NCI-H510A (cell line): ENCODE measurements at regions not wholly inside any gene's neighbourhood (a gene's known extent, or its start where the extent isn't known, plus 50 kb on each side); places are given as distances from the start of the nearest gene placed in this dataset.
"Not testable (repeated sequence)": the region's sequence is repeated elsewhere in the genome, so short reads cannot be mapped to it uniquely, and the experiment has no call there.

ENCODE experiments used
- DNase-seq: peaks from one replicate; lab custom pipeline; 2025; lab: John Stamatoyannopoulos, UW

DNA sequence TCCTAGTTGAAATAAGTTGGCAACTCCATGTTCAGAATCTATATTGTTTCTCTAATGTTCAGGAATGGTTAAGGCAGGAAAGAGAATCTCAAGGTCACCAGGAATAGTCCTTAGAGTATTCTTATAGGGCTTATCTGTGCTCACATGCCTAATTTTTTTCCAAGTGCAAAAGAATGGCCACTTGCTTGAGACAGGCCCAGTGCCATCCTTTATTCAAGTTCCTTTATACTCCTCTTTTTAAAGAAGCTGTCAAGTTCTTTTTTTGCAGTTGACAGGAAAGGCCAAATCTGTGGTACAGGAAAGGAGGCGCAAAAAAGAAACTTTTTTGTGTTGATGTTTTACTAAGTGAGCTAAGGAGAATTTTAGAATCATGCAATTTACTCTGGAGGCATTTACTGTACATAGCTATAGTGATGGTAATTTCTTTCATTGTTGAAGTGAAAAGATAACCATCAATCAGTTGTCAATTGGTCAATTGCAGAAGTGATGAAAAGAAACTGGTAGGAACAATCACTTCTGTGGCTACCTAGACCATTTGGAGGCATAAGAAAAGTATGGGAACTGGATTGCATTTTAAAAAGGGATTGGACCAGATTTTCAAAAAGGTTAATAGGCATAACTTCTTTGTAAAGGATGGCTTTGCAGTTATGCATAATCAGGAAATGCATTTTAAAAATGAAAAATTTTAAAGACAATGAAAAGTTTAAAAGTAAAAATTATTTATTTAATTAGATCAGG is 102.5 kb upstream of the SOX2 start:
- no peak for DNase-seq

DNA sequence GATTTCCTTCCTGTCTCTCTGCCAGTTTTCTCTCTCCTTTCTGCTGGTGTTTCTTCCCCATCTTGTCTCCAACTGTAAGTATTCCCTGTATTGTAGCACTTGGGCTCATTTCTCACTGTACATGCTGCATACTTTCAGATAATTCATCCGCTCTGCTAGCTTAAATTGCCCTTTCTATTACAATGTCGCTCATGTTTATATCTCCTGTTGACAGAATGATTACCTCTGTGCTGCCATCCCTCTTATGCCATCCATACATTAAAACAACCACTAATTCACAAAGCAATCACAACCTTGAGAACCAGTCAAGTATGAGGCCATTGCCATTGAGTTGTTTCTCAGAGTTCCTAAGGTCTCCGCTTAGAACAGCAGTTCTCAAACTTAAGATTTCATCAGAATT is 107.5 kb upstream of the SOX2 start:
- DNase-seq, result no peak

DNA sequence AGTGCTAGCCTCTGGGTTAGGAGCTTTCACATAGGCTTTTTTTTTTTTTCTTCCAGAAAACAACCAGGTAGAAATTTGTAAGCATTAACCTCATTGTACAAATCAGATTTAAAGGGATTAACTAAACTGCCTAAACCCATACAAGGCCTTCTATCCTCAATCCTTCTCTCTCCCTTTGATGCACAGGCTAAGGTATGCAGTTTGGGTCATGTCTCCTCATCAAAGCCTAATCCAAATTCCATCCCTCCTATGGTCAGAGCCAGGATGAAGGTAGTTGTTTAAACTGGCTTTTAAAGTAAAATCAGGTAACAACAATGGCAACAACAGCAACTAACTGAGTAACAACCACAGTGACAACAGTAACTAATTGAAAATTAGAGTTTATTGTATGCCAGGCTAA is 115.6 kb upstream of the SOX2 start:
- no peak for DNase-seq

DNA sequence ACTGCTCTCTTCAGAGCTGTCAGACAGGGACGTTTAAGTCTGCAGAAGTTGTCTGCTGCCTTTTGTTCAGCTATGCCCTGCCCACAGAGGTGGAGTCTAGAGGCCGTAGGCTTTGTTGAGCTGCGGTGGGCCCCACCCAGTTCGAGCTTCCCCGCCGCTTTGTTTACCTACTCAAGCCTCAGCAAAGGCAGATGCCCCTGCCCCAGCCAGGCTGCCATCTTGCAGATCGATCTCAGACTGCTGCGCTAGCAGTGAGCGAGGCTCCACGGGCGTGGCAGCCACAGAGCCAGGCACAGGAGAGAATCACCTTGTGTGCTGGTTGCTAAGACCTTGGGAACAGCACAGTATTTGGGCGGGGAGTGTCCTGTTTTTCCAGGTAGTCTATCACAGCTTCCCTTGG is 120.8 kb upstream of the SOX2 start:
- DNase-seq, result not testable (repeated sequence)

DNA sequence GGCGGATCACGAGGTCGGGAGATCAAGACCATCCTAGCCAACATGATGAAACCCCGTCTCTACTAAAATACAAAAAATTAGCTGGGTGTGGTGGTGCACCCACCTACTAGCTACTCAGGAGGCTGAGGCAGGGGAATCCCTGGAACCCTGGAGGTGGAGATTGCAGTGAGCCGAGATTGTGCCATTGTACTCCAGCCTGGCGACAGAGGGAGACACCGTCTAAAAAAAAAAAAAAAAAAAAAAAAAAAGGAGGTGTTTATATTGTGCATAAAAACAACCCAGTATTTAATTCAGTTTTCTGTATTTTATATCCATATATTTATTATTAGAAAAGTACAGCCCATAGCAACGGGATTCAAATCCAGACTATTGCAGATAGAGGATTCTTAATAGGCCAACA is 129.1 kb upstream of the SOX2 start:
- DNase-seq, result no peak

DNA sequence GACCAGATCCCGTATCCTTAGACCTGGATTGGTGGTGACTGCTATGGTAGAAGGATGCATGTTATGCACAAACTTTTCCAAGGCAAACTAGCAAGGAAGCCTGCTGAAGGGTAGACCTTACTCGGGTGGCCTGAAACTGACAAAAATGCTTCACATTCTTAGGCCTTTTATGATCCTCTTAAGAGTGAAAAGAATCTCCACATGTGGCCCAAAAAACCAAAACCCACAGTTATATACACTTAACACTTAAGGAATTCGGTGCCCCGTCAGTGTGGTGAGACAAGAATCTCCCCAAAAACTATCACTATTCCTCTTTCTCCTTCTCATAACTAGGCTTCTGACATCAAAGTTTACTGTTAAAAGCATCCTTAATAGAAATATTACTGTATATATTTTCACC is 130.1 kb upstream of the SOX2 start:
- no peak for DNase-seq

DNA sequence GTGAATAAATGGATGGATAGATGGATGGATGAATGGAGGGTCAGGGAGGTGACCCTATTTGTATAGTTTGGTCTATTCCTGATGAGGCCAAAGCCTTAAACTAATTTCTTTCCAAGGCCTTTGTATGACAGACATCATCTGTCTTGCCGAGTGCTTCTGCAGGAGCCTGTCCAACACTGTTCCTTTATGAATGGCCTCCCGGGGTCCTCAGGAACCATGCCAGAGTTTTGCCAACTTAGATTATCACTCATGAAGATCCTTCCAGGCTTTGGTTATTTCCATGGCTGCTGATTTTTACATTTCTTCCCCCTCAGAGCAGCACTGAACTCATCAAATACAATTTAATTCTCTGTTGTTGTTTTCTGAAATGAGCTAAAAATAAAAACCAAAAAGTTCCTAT is 133.0 kb upstream of the SOX2 start:
- DNase-seq, result no peak

DNA sequence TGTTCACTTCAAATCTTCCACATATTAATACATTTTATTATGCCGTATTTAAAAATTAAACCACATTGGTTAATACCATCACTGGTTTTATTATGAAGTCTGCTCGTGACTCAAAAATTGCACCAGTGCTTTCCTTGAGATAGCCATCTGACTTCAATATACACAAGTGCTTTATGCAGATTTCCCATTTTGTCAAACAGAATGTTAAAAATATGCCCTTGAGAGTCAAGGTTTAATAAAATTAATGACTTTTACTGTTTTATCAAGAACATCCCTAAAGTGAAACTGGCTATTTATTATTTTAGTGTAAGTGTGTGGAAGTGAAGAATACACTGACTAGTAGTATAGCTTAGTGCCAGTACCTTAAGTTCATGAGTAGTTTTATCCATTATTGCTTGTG is 139.3 kb upstream of the SOX2 start:
- no peak for DNase-seq

DNA sequence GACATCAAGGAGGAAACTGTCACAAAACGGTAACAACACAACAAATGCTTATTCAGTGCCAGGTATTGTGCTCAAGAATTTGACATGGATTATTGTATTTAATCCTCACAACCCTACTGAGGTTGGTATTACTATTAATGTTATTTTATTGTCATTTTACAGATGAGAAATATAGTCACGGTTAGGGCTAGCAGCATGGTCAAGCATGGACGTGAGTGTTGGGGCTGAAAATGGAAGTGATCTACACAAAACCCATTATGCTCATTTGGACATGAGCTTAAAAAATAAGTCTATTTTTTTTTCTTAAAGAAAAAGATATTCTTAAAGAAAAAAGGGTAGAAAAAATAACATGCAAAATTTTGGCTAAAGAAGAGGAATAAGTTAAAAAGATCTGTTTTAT is 141.3 kb upstream of the SOX2 start:
- no peak for DNase-seq

DNA sequence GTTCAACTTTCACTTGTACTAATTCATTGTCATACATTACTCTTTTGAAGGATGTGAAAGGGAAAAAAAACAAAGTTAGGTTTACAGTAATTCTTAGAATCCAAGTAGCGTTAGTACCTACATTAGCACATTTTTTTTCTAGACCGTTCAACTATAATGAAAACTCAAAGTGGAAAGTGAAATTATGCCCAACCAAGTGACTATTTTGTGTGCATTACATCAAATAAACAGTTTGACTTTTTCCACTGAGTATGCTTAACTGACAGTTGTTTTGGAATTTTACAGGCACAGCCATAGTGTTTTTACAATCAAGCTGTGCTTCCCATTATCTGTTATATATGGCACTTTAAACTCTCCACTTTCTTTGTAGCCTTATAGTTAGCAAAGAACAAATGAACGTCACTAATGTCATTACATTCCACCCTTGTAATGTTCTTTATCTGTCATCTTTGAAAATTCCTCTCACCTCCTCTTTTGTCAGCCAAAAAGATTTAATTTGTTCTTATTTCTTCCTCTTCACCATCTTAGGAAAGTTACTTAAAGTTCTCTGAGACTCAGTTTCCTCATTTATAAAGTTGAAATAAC is 142.3 kb upstream of the SOX2 start:
- DNase-seq, result no peak

DNA sequence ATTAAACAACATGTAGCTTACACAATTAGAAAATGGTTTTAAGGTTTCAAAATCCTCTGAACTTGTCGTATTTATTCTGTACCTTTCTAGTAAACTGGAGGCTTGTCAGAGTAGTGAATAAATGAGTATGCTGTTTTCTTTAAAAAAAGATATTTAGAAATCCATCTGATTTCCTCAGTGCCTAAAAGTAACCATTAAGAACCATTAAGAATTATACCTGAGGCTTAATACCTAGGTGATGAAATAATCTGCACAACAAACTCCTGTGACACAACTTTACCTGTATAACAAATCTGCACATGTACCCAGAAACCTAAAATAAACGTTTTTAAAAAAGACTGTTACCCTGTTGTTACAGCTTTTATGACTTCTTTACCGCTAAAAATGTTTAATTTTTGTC is 143.0 kb upstream of the SOX2 start:
- DNase-seq, result no peak

DNA sequence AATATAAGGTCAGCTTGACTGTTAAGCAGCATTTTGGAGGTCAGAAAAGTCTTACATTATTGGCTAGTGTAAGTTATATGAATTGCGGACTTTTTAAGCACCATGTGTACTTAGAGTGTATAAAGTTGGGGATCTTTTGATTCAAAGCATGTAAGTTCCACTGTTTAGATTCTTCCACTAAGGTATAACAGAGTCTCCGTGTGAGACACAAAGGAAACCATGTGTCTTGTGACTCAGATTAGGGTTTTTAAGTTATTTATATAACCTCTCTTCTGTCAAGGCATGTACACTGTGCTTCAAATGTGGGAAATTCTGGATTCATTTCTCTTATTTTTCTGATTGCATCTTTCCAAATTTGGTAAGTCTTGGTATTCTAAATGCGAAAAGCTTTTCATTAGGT is 143.5 kb upstream of the SOX2 start:
- DNase-seq, result no peak

DNA sequence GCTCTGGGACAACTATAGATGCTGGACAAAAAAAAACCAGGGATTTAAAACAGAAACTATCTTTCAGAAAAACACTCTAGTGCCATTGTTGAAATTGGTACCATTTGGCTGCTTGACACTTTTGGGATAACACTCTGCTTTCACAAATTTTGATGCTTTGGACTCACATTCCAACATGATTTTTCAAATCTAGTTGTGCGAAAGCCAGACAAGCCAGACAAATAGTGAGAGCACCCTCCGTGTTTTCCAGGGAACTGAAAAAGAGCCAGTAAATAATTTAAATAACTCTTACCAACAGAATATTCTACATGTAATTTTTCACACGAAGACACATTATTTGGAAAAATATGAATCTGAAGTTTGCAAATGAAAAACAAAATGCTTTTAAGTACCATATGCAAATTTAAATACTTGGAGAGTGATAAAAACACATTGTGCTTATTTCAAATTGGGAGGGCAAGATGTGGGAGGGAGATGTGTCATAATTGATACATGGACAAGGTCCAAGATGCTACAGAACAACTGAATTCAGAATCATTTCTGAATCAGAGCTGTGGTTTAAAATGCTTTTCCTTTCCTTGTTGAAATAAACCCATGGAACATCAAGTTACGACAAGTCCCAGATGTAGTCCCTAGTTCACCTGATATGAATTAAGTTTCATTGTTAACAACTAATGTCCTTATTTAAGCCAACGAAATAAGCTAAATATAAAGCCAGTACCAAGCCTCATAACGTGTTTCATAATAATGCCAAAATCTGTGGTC is 144.2 kb upstream of the SOX2 start:
- DNase-seq, result no peak

DNA sequence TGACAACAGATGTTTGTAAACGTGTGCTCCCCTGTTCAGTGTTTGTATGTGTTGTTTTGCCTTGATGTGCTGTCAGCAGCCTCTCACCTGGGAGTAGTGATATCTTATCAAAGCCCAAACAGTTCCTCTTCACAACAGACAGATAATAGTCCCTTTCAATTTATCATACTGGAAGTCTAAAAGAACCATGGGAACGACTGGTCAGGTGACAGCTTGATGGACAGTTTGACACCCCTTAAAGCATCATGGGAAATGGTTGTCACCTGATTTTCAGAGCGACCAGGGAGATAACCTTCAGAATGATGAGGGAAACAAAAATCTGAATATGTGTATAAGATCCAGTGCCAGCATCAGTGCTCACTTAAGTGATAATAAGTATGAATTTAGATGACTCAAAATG is 146.3 kb upstream of the SOX2 start:
- no peak for DNase-seq

DNA sequence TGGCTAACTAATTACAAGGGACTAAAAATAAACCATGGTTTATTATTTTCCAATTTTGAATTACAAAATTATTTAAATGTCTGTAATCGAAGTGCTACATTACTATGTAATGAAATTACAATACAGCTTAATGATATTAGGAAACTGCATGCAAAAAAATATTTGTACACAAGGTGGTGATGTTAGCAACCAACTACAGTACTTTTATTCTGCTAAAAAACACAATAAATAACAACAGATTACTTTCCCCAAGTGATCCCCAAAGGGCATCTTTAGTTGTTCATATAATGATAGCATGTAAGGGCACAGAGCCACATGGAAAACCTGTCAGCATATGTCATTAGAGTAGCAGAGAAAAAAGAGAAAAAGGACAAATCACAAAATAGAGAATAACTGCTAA is 147.5 kb upstream of the SOX2 start:
- DNase-seq, result no peak

DNA sequence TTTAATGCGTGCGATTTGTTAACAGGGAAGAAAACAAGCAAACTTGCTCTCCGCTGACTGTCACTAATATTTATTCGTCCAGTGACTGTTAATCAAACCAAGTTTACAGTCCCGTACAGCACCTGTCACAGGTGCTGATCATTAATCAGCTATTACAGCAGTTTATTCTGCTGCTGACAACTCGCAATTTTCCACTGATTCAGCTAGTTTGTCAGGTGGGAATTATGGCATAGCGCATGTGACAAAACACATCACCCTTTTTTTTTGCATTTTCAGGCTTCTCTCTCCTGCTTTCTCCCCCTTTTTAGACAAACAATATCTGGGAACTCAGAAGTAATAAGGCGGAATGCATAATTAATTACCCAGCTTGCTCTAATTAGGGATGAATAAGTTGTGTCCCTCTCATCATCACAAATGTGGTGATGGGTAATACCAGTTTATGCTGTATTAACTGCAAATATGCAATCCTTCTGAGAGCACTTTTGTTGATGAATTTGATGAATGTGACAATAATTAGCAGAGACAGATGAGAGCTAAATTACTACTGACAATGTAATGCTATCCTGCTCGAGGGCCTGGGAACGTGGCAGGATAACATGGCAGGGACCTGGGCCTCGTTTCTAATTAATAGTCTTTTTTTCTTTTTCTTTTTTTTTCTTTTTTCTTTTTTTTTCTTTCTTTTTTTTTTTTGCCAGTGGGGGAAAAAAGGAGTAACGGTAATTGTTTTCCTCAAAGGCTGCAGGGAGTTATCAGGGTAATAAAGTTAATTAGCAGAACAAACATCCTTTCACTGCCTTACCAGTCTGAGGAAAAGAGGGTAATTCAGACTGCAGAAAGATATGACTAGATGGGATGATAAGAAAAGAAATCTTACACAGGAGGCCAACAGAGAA is 150.3 kb upstream of the SOX2 start:
- no peak for DNase-seq

DNA sequence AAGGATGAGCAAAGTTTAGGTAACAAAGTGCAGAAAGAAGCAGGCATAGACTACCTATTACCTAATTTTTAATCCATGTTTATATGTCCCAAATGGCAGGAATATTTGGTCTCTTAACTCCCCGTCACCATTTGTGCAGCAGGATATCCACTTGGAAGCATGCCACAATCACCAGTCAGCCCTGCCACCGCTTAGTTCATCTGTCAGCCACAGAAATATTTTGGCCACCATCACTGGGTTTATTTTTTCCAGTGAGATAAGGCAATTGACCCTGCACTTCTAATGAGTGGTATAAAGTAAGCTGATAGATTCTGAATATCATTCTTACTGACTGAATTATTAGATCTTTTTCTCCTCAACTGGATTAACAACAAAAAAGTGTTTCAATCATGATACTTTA is 152.9 kb upstream of the SOX2 start:
- DNase-seq, result no peak

DNA sequence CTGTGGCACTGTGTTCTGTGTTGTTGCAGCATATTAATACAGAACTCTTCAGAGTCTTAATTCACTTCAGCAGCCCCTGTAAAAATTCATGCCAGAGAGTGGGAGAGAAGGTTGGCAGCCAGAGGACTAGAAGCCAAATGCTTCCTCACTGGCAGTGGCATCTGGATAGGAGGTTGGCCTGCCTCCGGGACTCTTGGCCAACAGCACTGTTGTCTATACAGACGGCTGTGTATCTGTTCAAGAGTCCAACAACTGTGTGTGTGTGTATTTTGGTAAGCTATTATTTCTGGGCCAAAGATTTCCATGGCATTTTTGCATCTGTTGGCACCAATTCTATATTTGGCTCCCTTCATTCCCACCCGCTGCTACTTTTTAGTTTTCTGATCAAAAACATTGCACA is 156.0 kb upstream of the SOX2 start:
- DNase-seq, result no peak

DNA sequence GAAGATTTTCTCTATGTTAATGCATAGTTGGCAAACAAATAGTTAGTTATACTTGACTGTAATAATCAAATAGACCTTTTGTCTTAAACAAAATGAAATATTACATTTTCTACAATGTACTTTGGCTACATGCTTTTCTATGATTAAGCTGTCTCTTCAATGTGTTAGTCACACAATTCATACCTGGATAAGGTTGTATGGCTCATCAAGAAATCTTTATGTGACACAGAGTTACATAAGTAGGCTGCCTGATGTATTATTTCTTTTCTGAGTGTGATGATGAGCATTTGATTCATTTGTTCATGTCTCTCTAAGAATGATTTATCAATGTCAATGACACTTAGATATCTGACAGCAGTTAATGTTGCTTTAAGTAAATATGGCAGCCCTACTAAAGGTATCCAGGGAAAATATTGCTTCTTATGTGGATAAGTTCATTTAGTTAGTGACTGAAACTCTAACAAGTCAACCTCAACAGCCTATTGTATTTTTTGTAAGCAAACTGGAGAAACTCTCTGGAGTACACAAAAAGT is 157.4 kb upstream of the SOX2 start:
- no peak for DNase-seq

DNA sequence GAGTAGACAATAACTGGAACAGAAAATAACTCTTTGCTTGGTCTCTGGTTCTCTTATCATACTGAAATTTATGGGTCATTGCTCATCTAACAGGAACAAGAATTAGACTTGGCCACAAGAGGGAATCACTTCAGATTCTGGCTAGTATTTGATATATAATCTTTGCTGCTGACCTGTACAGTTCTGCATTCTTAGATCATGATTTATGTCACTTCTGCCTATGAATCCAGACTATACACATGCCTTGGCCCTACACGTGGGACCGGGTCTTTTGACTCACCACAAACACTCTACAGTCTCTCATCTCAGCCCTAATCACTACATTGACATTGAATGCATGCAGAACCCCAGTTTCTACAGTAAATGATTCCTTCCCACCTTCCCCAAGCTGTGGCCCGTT is 162.5 kb upstream of the SOX2 start:
- no peak for DNase-seq

DNA sequence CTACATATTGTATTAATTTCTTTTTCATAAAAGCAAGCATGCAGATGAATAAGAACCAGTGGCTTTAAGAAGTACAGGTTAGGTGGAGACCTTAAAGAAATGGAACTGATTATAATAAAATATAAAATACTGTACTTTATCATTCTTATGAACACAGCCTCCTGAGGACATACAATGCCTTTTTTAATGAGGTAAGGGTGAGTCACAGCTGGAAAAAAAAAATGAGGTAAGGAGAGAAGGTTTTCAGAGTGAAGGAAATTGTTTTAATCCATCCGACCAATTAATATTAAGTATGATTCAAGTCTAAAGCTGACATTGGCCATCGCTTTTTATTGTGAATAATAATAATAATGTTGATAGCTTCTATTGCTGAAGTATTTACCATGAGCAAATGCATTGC is 170.3 kb upstream of the SOX2 start:
- DNase-seq, result no peak

DNA sequence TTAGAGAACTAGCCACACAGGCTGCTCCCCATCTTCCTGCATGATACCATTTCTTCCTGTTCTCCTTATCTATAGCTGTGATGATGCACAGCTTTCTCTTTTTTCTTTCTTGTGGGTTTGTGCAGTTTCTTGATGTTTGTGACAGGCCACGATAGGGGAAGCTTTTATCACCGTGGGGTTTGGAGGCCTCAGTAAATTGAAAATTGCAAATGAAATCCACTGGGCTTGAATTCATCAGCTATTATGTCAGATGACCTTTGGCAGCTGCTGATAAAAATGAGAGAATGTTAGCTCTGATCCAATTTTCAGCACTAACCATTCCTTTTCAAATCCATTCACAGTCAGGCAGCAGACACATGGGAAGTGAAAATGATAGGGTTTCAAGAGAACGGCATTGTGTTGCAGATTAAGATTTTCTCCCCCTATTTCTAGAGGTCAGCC is 176.9 kb upstream of the SOX2 start:
- DNase-seq, result no peak
